ENCODE measurements at regions not wholly inside any gene's neighbourhood (a gene's known extent, or its start where the extent isn't known, plus 50 kb on each side); places are given as distances from the start of the nearest gene placed in this dataset.

DNA sequence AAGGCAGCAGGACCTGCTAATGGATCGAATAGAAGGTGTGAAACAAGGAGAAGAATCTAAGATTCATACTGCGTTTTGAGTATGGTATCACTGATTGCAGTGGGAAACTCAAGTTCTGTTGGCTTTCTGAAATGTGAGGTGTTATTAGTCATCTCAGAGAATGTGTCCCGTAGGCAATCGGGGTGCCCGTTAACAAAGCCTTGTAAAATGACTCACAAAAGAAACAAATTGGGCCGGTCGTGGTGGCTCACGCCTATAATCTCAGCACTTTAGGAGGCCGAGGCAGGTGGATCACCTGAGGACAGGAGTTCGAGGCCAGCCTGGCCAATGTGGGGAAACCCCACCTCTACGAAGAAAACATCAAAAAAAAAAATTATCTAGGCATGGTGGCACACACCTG is 118.2 kb upstream of the C7orf33 start:
- no peak for DNase-seq (ENCODE audit: low read depth, low spot score)
- H3K4me3 ChIP-seq (ENCODE audit: low read length), result no peak overlapping the region

DNA sequence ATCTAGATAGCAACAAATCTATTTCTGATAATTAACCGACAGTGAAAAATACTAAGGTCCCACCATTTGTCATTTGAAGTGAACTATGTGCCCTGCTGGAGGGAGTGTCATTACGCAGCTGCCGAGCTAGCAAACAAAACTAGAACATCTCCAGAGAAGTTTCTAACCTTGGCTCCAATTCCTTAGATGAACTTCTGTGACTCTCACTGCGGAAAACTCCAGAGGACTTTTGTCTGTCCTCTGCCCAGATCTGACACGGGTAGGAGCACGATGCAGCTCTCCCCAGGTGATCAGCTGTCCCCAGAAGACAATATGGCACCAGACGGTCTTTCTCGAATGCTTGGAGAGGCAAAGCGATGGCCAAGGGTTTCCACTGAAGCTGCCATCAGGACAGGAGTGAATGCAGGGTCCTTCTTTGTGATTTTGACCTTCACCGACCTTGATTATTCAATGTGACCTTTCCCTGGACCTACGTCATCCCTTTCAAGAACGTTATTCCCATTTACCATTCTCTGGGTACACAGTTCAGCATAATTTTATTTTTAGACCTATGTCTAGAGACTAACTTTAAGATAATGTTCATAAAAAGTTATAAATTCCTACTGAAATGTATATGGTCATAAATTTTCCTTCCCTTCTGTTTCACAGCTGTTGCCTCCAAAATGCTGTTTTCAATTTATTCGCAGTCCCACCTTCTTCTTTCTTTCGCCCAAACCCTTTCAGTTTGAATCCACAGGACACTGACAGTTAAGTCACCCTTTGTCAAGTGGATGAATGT is 116.7 kb upstream of the C7orf33 start:
- no peak for DNase-seq (ENCODE audit: low read depth, low spot score)
- H3K4me3 ChIP-seq (ENCODE audit: low read length), result no peak overlapping the region

DNA sequence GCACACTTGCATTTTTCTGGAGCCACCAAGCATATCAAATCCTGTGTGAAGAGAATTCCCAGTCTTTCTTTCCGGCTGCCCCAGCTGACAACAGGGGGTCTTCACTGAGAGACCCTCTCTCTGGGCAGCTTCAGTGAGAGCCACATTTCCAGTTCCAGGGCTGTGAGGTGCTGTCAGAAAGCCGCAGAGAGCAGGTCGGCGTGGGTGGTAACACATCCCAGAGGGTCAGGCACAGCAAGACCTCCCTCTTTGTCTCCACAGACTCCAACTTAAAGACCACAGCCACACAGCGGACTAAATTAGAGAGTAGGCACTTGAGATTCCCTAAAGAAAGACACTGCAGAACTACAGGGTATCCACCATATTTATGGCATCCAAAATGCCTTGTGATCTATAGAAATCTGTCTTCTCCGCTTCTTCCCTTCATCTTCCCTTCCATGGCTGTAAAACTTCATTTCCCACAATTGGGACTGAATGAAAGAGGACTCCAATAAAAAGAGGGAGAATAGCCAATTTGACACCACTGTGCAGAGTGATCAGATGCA is 116.0 kb upstream of the C7orf33 start:
- no peak overlapping the region for H3K4me3 ChIP-seq (ENCODE audit: low read length)

DNA sequence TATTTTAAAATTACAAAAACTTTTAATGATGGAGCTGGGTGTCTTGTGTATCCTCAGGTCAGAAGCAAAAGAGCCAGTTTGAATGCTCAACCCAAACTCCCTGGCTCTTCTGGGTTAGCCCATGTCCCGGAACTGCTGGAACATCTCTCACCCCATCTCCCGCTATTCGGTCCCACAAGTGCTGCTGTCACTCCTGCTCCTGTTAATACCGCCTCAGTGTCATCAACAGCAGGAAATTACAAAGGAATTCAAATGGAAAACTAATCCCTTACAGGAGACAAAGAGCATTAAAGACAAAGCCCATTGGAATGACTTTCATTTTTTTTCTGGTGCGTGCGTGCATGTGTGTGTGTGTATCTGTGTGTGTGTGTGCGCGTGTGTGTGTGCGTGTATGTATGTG is 112.0 kb upstream of the C7orf33 start:
- H3K4me3 ChIP-seq (ENCODE audit: low read length), result no peak overlapping the region
- DNase-seq (ENCODE audit: low read depth, low spot score), result no peak

More for the DNA sequence above, 116.0 kb upstream of the C7orf33 start:
- no peak for DNase-seq (ENCODE audit: low read depth, low spot score)

DNA sequence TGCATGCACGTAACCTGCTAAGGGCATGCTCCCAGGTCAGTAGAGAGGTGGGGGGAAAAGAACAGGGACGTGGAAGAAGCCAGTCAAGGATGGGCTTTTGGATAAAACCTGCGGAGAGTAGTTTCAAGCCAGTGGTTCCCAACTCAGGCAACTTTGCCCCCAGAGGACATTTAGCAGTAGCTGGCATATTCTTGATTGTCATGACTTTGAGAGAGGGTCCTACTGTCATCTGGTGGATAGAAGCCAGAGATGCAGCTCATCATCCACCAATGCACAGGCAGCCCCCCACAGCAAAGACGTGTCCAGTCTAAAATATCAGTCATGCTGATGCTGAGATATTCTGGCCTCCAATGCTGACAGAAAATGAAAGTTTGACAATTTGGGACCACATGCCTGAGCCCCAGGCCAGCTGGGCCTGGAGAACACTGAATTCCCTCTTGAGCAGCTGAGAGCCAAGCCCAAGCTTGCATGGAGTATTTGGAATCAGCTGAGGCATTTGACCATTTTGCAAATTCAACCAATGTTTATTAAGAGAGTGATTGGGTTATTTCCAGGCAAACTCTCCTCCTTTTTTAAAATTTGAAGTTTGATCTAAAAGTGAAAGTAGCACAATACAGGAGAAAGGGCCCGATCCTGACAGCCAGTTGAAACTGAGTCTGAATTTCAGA is 110.0 kb upstream of the C7orf33 start:
- no peak for DNase-seq (ENCODE audit: low read depth, low spot score)
- H3K4me3 ChIP-seq (ENCODE audit: low read length), result no peak overlapping the region

DNA sequence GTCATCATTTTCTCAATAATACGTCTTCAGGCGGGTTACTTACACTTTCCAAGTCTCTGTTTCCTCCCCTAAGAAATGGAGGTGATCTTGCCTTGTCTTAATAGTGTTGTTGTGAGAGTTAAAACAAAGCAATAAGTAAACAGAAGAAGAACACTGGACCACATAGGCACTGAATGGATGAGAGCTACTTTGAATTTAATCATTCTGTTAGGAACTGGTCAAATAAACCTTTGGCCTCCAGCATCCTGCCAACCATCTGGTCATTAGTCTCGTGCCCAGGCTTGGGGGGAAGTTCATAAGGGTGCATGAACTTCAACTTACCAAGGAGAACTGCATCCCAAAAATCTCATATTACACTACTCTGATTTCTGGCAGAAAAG is 109.4 kb upstream of the C7orf33 start:
- H3K4me3 ChIP-seq (ENCODE audit: low read length), result no peak overlapping the region
- DNase-seq (ENCODE audit: low read depth, low spot score), result no peak

DNA sequence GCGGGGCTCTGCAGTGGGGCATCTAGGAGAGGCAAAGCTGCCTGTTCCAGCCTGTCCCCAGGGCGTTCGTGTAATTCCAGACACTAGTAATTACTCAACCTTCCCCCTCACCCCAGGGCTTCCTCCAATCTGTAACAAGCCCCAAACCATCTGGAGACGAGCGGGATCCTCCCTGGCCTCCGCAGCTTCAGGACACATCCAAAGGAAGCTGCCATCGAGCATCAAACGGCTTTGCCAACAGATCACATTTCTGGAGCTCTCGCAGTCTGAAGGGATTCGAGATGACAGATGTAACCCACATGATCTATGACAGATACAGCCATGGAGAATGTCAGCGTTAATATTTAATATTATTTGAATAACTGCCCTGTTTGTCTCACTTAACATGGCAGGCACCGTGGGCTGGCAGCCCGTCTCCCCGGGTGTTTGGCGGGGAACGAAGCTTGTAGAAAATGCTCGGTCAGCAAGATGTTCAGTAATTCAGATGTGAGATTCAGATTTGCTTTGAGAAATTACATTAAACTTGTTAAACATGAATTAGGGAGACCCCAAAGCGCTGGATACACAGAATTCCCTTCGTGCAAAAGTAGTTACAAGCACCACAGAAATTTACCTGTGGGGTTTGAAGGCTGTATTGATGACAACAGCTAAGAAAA is 108.5 kb upstream of the C7orf33 start:
- no peak overlapping the region for H3K4me3 ChIP-seq (ENCODE audit: low read length)
- no peak for DNase-seq (ENCODE audit: low read depth, low spot score)

DNA sequence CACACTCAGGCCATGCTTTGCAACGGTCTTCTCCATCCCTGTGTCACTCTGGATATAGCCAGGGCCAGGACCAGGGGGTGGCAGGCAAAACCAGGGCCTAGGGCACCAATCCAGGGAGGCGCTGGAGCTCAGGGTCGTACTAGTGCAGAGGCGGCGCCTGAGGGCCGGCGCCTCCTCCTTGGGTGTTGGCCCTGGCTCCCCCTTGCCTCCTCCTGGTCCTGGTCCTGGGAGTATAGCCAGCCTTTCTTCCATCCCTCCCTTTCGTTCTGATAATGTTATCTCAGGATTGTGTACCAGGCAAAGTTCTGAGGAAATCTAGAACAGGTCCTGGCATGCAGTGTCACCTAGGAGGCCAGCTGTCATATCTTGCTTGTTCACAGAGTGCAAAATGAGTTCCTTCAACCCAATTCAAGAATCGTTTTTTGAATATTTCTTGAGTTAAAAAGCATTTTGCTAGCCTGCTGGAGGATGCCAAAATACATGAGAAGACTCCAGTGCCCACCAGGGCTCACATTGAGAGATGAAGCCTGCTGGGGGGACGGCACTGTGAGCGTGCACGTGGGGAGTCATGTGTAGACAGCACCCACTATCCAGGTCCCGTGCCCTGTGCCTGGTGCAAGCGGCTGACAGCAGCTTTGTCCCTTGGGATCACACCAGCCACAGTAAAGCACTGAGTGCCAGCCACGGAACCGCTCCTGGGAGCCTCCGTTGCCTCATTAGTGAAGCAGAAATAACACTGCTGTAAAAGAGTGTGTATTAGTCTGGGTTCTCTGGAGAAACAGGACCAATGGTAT is 106.9 kb upstream of the C7orf33 start:
- no peak overlapping the region for H3K4me3 ChIP-seq (ENCODE audit: low read length)

DNA sequence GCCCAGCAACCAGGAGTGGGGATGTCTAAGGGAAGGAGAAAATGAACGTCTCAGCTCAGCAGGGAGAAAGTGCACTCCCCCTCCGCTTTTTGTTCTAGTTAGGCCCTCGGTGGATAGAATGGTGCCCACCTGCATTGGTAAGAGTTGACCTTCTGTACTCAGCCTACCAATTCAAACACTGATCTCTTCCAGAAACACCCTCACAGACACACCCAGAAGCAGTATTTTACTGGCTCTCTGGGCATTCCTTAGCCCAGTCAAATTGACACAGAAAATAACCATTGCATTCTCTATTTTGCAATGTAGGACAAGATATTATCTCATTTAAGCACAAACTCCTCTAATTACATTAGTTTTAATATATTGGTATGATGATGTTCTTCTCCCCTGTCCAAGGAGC is 106.1 kb upstream of the C7orf33 start:
- no peak for DNase-seq (ENCODE audit: low read depth, low spot score)
- H3K4me3 ChIP-seq (ENCODE audit: low read length), result no peak overlapping the region

More for the DNA sequence above, 106.9 kb upstream of the C7orf33 start:
- DNase-seq (ENCODE audit: low read depth, low spot score), result no peak

DNA sequence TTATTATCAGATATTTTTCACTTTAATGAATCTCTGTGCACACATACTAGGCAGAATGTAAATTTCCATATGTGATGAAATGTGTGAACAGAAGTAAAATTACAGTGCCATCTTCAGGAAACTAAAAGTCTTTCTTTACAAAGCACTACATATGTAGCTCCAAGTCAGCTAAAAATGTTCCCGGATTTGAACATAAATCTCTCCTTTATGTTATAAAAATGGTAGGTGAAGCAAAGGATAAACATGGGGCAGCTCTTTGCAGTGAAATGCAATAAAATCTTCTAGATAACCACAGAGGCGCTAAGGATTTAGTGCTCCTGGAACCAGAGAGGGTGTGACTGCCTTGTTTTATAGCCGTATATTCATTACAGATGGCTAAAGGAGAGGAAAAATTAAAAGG is 104.9 kb upstream of the C7orf33 start:
- H3K4me3 ChIP-seq (ENCODE audit: low read length), result no peak overlapping the region
- no peak for DNase-seq (ENCODE audit: low read depth, low spot score)

DNA sequence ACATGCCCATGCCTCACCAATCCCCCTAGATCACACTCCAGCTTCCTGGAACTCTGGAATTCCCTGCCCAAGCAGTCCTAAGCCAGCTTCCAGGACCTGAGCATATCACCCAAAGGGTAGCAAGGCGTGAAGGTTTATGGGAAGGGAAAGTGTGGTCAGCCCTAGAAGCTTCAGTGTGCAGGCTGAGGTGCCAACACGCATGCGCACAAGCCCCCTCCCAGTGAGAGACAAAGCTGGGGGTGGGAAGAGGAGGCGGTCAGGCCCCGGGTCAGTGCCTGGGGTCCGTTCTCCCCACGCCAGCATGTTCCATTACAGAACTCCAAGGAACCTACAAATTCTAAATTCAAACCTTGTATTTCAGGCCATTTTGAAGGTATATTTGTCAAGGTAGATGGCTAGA is 103.6 kb upstream of the C7orf33 start:
- H3K4me3 ChIP-seq (ENCODE audit: low read length), result no peak overlapping the region
- DNase-seq (ENCODE audit: low read depth, low spot score), result no peak

DNA sequence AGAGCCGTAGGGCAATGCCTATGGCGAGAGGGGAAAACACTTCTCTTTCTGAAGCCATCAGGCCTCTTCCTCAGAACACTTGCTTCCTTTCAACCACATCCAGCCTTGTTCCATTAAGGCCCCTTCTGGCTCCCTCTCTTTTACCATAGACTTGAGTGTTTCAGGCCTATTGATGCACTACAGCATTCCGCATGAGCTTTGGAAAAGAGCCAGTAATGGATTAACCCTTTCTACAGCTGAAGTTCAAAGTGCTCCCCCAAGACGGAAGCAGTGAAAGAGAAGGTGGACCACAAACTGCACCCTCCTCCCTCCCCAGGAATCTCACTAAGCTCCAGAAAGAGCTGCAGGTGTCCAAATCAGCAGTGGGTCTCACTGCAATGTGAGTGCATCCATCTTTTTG is 102.7 kb upstream of the C7orf33 start:
- no peak for DNase-seq (ENCODE audit: low read depth, low spot score)
- H3K4me3 ChIP-seq (ENCODE audit: low read length), result no peak overlapping the region

DNA sequence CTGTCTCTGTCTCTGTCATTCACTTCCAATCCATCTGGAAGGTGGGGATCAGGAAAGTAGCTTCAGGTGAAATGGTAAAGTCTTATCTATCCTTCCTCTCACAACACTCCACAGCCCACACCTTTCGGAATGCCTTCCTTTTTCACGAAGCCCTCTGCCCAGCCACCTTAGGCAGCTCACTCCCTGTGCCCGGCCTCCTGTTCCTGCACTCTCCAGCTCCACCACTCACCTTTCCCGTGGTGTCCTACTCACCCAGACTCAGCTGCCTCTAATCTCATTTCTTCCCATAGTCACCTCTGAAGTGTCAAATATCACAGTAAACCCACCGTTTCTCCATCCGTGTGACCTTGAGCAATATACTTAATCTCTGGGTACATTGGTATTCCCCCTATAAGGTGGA is 100.9 kb upstream of the C7orf33 start:
- no peak overlapping the region for H3K4me3 ChIP-seq (ENCODE audit: low read length)
- no peak for DNase-seq (ENCODE audit: low read depth, low spot score)

DNA sequence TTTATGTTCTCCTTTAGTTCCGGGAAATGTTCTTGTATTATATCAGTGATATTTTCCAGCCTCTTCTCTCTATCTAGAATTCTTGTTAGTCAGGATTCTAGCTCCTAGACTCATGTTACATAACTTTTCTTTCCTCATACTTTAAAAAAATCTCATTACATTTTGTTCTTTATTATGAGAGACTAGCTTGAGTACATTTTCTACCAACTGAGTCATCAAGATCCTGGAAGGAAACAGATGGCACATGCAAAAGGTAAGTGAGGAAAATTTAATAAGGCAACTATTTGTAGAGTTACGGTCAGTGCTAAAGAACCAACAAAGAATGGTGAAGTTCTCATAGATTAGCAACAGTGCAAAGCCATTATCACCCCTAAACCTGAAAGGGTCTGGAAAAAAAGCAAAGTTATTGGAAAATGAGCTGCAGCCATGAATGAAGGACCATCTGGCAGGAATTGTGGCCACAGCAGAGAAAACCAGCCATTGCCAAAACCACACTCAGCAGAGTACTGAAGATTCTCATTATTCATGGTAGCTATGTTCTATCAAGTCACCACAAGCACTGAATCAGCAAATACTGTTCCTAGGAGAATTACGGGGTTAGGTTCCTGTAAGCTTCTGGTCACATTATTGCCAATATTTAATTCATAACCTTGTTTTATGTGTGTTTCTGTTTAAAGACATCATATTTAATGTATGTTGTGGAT is 98.3 kb upstream of the C7orf33 start:
- no peak overlapping the region for H3K4me3 ChIP-seq (ENCODE audit: low read length)
- DNase-seq (ENCODE audit: low read depth, low spot score), result no peak

DNA sequence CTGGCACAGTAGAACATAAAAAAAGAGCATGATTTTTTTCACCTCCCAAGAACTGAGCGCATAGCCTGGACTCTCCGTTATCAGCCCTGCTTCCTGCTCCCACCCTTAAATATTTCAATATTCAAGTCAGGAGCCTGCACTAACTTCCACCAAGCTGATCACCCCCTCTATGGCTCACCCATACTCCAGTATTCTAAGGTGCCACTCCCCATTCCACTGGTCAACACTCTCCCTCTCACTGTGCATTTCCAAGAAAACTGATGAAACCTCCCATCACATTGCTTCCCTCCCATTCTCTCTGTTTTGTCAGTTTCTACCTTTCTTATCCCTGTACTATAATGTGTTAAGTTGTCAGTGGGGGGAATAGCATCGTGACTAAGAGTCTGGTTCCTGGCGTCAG is 95.0 kb upstream of the C7orf33 start:
- no peak for DNase-seq (ENCODE audit: low read depth, low spot score)

DNA sequence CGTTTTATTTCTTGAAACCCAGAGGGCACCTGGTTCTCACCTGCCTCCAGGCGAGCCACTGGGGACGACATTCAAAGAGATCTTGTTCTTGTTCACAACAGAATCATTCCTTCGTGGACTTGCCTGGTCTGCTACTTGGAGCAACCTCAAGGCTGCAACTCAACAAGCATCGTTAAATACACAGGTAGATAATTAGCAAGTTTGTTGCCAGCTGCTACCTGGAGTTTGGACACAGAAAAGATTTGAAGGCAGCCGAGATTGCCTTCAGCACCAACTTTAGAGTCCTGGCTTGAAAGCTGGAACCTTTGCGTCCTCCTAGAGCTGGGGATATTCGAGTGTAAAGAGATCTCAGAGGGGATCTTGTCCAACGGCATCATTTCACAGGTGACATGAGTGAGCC is 89.6 kb upstream of the C7orf33 start:
- no peak overlapping the region for H3K4me3 ChIP-seq (ENCODE audit: low read length)
- DNase-seq (ENCODE audit: low read depth, low spot score), result no peak

More for the DNA sequence above, 95.0 kb upstream of the C7orf33 start:
- H3K4me3 ChIP-seq (ENCODE audit: low read length), result no peak overlapping the region

DNA sequence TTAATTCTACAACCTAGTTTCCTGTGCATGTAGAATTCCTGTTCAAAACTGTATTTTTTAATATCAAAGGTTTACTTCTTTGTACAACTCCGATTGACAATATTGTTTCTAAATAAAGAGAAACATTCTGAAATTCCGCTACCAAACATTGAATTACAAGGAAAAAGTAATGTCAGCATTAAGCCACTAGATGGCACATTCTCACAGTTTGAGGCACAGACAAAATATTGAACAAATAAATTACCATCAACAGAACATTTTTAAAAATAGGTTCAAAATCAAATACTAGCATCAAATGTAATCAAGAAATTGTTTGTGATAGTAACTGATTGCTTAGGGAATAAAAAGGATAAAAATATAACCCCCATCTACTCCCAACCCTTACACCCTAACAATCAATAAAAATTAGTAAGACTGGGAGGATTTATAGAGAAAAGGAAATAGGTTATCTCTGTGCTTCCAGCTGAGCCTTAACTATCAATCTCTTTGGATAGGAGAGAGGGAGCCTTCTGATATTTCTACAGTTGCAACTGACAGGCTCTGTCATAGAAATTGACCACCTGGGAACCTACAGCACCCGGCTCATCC is 86.6 kb upstream of the C7orf33 start:
- H3K4me3 ChIP-seq (ENCODE audit: low read length), result no peak overlapping the region
- DNase-seq (ENCODE audit: low read depth, low spot score), result peak; percentile 26

DNA sequence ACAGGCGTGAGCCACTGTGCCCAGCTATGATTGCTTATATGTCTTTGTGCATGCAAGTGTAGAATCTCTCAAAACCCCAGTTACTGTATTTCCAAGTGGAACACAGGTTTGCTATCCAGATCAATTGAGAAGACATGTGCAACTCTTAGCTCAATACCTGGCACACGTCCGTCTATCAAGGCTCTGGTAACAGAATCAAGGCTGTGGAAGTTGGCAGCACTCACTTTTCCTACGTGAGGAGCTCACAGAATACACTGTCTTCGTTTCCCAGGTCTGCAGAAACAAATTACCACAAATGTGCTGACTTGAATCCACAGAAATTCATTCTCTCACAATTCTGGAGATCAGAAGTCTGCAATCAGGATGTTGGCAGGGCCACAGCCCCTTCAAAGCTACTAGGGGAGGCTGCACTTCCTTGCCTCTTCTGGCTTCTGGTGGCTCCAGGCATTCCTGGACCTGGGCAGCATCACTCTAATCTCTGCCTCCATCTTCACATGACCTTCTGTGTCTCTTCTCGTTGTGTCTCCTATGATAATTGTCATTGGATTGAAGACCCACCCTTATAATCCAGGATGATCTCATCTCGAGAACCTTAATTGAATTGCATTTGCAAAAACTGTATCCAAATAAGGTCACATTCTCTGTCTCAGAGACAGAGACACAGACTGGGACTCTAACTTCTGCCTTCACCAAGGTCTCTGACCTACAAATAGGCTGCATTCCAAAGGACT is 84.8 kb upstream of the C7orf33 start:
- DNase-seq (ENCODE audit: low read depth, low spot score), result no peak
- H3K4me3 ChIP-seq (ENCODE audit: low read length), result no peak overlapping the region

All from Jurkat, Clone E6-1 (cell line).